ENCODE measurements at regions not wholly inside any gene's neighbourhood (a gene's known extent, or its start where the extent isn't known, plus 50 kb on each side); places are given as distances from the start of the nearest gene placed in this dataset.

DNA sequence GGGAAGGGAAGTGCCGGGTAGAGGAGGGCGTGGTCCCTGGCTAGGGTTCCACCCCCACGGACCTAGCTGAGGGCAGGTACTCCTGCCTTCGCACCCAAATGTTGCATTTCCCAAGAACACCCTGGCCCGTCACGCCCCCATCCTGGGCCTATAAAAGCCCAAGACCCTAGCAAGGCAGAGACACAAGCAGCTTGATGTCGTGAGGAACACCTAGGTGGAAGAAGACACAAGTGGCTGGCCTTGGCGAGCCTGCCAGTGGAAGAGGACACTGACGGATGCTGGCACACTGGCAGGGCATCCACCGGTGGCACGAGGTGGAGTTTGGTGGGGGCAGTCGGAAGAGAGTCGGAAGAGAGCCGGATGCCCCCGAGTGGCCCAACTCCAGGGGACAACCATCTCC is 244.8 kb upstream of the CTSO start:
- TF ChIP-seq, protein P1, sequence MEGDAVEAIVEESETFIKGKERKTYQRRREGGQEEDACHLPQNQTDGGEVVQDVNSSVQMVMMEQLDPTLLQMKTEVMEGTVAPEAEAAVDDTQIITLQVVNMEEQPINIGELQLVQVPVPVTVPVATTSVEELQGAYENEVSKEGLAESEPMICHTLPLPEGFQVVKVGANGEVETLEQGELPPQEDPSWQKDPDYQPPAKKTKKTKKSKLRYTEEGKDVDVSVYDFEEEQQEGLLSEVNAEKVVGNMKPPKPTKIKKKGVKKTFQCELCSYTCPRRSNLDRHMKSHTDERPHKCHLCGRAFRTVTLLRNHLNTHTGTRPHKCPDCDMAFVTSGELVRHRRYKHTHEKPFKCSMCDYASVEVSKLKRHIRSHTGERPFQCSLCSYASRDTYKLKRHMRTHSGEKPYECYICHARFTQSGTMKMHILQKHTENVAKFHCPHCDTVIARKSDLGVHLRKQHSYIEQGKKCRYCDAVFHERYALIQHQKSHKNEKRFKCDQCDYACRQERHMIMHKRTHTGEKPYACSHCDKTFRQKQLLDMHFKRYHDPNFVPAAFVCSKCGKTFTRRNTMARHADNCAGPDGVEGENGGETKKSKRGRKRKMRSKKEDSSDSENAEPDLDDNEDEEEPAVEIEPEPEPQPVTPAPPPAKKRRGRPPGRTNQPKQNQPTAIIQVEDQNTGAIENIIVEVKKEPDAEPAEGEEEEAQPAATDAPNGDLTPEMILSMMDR (IDR thresholded peaks at IDR 0.05), result no peak
- no peak for TF ChIP-seq POLR2A (IDR thresholded peaks at IDR 0.05)

Measured in lower leg skin (tissue), 3 donors.